Cardiac muscle cell (in vitro differentiated cells and primary cell): ENCODE measurements at regions not wholly inside any gene's neighbourhood (a gene's known extent, or its start where the extent isn't known, plus 50 kb on each side); places are given as distances from the start of the nearest gene placed in this dataset.
A peak's percentile ranks its signal among the peaks of the same experiment; 100 is the strongest.
"Not testable (repeated sequence)": the region's sequence is repeated elsewhere in the genome, so short reads cannot be mapped to it uniquely, and the experiment has no call there.

Experiments
- DNase-seq, 2 donors: peaks; one replicate each; pipeline versions ENCODE4 v3.0.0 to v3.0.0-alpha.2; 2010 to 2017; ENCODE audit warnings: low read depth in 1 of 2, low spot score in 1 of 2
- H3K27ac ChIP-seq: fragments of 200-600 bp; sonication (generic); 2 replicates; pipeline ENCODE4 v1.5.1; 2016
- H3K27me3 ChIP-seq: fragments of 200-600 bp; sonication (generic); 2 replicates; pipeline ENCODE4 v1.6.0; 2016; ENCODE audit warnings: control low read depth
- H3K36me3 ChIP-seq: fragments of 200-600 bp; sonication (generic); 2 replicates; pipeline ENCODE4 v1.5.1; 2016; ENCODE audit warnings: control low read depth
- H3K4me1 ChIP-seq: fragments of 200-600 bp; sonication (generic); 2 replicates; pipeline ENCODE4 v1.8.1; 2017; ENCODE audit warnings: low read depth, mild to moderate bottlenecking, mixed run types
- H3K4me3 ChIP-seq: fragments of 200-600 bp; sonication (generic); 2 replicates; pipeline ENCODE4 v1.5.1; 2016; ENCODE audit warnings: mild to moderate bottlenecking
- H3K9me3 ChIP-seq: fragments of 200-600 bp; sonication (generic); 2 replicates; pipeline ENCODE4 v1.5.1; 2017; ENCODE audit warnings: low read depth, mild to moderate bottlenecking, control low read depth
- CTCF ChIP-seq: IDR thresholded peaks from 2 replicates; pipeline ENCODE4 v1.5.1; 2012; ENCODE audit warnings: low read depth, mild to moderate bottlenecking, low read length

- no peaks in the 10 kb centered on the region for H3K36me3 ChIP-seq
- H3K4me1 ChIP-seq: no peaks in the 10 kb centered on the region
- no peaks in the 10 kb centered on the region for H3K27me3 ChIP-seq
- no peak for TF ChIP-seq CTCF
- no peak overlapping the region for H3K4me3 ChIP-seq
- no peaks in the 10 kb centered on the region for H3K9me3 ChIP-seq
- H3K27ac ChIP-seq: no peak overlapping the region
- peak in 1 of 2 donors; percentile 85 for DNase-seq
Observed at GRCh38 chr20:26163890-26164289, 467.2 kb upstream of the ZNF337 start.

GRCh38 chr20:26163151-26163550, 466.5 kb upstream of the ZNF337 start:
- H3K27ac ChIP-seq: not testable (repeated sequence)

GRCh38 chr20:26161741-26162140, 465.1 kb upstream of the ZNF337 start:
- not testable (repeated sequence) for DNase-seq, H3K27me3 ChIP-seq, H3K36me3 ChIP-seq, H3K4me3 ChIP-seq, H3K4me1 ChIP-seq, H3K27ac ChIP-seq, H3K9me3 ChIP-seq

More at GRCh38 chr20:26163151-26163550, 466.5 kb upstream of the ZNF337 start:
- H3K4me3 ChIP-seq, H3K27me3 ChIP-seq, DNase-seq, H3K4me1 ChIP-seq, H3K9me3 ChIP-seq, H3K36me3 ChIP-seq: not testable (repeated sequence)

GRCh38 chr20:26160916-26161315, 464.3 kb upstream of the ZNF337 start:
- DNase-seq, H3K36me3 ChIP-seq, H3K27ac ChIP-seq, H3K4me1 ChIP-seq, H3K4me3 ChIP-seq, H3K27me3 ChIP-seq, H3K9me3 ChIP-seq: not testable (repeated sequence)

- Histone ChIP-seq H3K27me3 (no peaks in the 10 kb centered on the region), H3K4me3 (no peak overlapping the region), H3K36me3 (no peaks in the 10 kb centered on the region), H3K9me3 (no peaks in the 10 kb centered on the region), H3K27ac (no peak overlapping the region), H3K4me1 (no peaks in the 10 kb centered on the region)
- no peak for DNase-seq
- no peak for TF ChIP-seq CTCF
Observed at GRCh38 chr20:26154224-26154623, 457.6 kb upstream of the ZNF337 start.

- no peak for DNase-seq
- H3K9me3 ChIP-seq: no peaks in the 10 kb centered on the region
- H3K27ac ChIP-seq: no peak overlapping the region
- no peak for TF ChIP-seq CTCF
- no peak overlapping the region for H3K4me3 ChIP-seq
- no peaks in the 10 kb centered on the region for H3K4me1 ChIP-seq
- H3K36me3 ChIP-seq: no peaks in the 10 kb centered on the region
- H3K27me3 ChIP-seq: no peaks in the 10 kb centered on the region
Observed at GRCh38 chr20:26135325-26136110, 438.9 kb upstream of the ZNF337 start.

- H3K27me3 ChIP-seq: no peaks in the 10 kb centered on the region
- no peak for DNase-seq
- H3K9me3 ChIP-seq: no peaks in the 10 kb centered on the region
- TF ChIP-seq CTCF: no peak
- H3K4me3 ChIP-seq: no peak overlapping the region
- H3K36me3 ChIP-seq: no peaks in the 10 kb centered on the region
- H3K27ac ChIP-seq: no peak overlapping the region
- H3K4me1 ChIP-seq: no peaks in the 10 kb centered on the region
Observed at GRCh38 chr20:26134606-26135005, 438.0 kb upstream of the ZNF337 start.

- DNase-seq: not testable (repeated sequence)
Observed at GRCh38 chr20:26133794-26134193, 437.1 kb upstream of the ZNF337 start.

GRCh38 chr20:26120920-26121319, 424.3 kb upstream of the ZNF337 start:
- not testable (repeated sequence) for H3K4me3 ChIP-seq, H3K27ac ChIP-seq, H3K4me1 ChIP-seq, H3K27me3 ChIP-seq, DNase-seq, H3K36me3 ChIP-seq, H3K9me3 ChIP-seq

More at GRCh38 chr20:26133794-26134193, 437.1 kb upstream of the ZNF337 start:
- H3K36me3 ChIP-seq, H3K4me1 ChIP-seq, H3K9me3 ChIP-seq, H3K27me3 ChIP-seq, H3K4me3 ChIP-seq, H3K27ac ChIP-seq: not testable (repeated sequence)

- H3K27me3 ChIP-seq, DNase-seq, H3K27ac ChIP-seq, H3K36me3 ChIP-seq, H3K9me3 ChIP-seq, H3K4me1 ChIP-seq, H3K4me3 ChIP-seq: not testable (repeated sequence)
Observed at GRCh38 chr20:26094498-26094897, 397.8 kb upstream of the ZNF337 start.
